Loucy (cell line): ENCODE measurements at regions not wholly inside any gene's neighbourhood (a gene's known extent, or its start where the extent isn't known, plus 50 kb on each side); places are given as distances from the start of the nearest gene placed in this dataset.

ENCODE experiments used
- H2AFZ ChIP-seq: fragments of 200-600 bp; sonication (generic); 2 replicates; pipeline ENCODE4 v1.6.0; 2016; ENCODE audit warnings: antibody characterized with exemption, mild to moderate bottlenecking, low read length, moderate library complexity
- H3F3A ChIP-seq: fragments of 200-600 bp; 2 replicates; pipeline ENCODE4 v1.6.0; 2016; ENCODE audit warnings: antibody characterized with exemption, low read depth, mild to moderate bottlenecking
- H3K27me3 ChIP-seq: fragments of 200-600 bp; sonication (generic); 2 replicates; pipeline ENCODE4 v1.6.1; 2014; ENCODE audit warnings: low read length, mild to moderate bottlenecking; ENCODE audit not compliant: insufficient read depth, poor library complexity, severe bottlenecking
- H3K36me3 ChIP-seq: fragments of 200-600 bp; sonication (generic); 2 replicates; pipeline ENCODE4 v1.6.1; 2016; ENCODE audit warnings: low read length; ENCODE audit not compliant: insufficient read depth
- H3K4me1 ChIP-seq: fragments of 200-600 bp; sonication (generic); 2 replicates; pipeline ENCODE4 v1.5.1; 2014; ENCODE audit warnings: low read length, mild to moderate bottlenecking; ENCODE audit not compliant: insufficient read depth, poor library complexity, severe bottlenecking
- H3K4me2 ChIP-seq: fragments of 200-600 bp; sonication (generic); 2 replicates; pipeline ENCODE4 v1.6.0; 2014; ENCODE audit warnings: antibody characterized with exemption, low read length, low read depth, mild to moderate bottlenecking; ENCODE audit not compliant: poor library complexity, severe bottlenecking
- H3K4me3 ChIP-seq: fragments of 200-600 bp; sonication (generic); 2 replicates; pipeline ENCODE4 v1.5.1; 2014; ENCODE audit warnings: low read length, mild to moderate bottlenecking, mixed read lengths; ENCODE audit not compliant: poor library complexity, severe bottlenecking
- H3K79me2 ChIP-seq: fragments of 200-600 bp; sonication (generic); 2 replicates; pipeline ENCODE4 v1.6.1; 2014; ENCODE audit warnings: low read length; ENCODE audit not compliant: insufficient read depth
- H3K9ac ChIP-seq: fragments of 200-600 bp; sonication (generic); 2 replicates; pipeline ENCODE4 v1.6.0; 2014; ENCODE audit warnings: mild to moderate bottlenecking, low read depth, low read length, moderate library complexity; ENCODE audit not compliant: poor library complexity, severe bottlenecking
- H3K9me2 ChIP-seq: fragments of 200-600 bp; sonication (generic); replicated peaks from 2 replicates; pipeline ENCODE4 v1.6.1; 2016; ENCODE audit warnings: low read depth, low read length, mixed read lengths
- H3K9me3 ChIP-seq: fragments of 200-600 bp; sonication (generic); 2 replicates; pipeline ENCODE4 v1.6.1; 2014; ENCODE audit warnings: mild to moderate bottlenecking, antibody characterized with exemption, low read length, low read depth; ENCODE audit not compliant: insufficient read depth
- H4K20me1 ChIP-seq: fragments of 200-600 bp; sonication (generic); 2 replicates; pipeline ENCODE4 v1.6.0; 2014; ENCODE audit warnings: antibody characterized with exemption, low read length, mild to moderate bottlenecking; ENCODE audit not compliant: insufficient read depth, poor library complexity, severe bottlenecking
- CTCF ChIP-seq: fragments of 200-600 bp; sonication (generic); conservative IDR thresholded peaks from 2 replicates; pipeline ENCODE4 v1.5.1; 2014; ENCODE audit warnings: mild to moderate bottlenecking, antibody characterized with exemption, low read length
- EZH2phosphoT487 ChIP-seq: fragments of 200-600 bp; IDR thresholded peaks from 2 replicates; pipeline ENCODE4 v1.6.1; 2018; ENCODE audit warnings: antibody characterized with exemption, mild to moderate bottlenecking, moderate library complexity, borderline replicate concordance

GRCh38 chr3:26559227-26559626, 63.3 kb upstream of the LRRC3B start:
- Histone ChIP-seq H3K79me2 (no peaks in the 10 kb centered on the region), H3K9ac (no peak overlapping the region), H3F3A (no peaks in the 10 kb centered on the region), H3K4me1 (no peaks in the 10 kb centered on the region), H3K36me3 (no peaks in the 10 kb centered on the region), H3K27me3 (no peaks in the 10 kb centered on the region), H3K4me3 (no peak overlapping the region), H3K9me3 (no peaks in the 10 kb centered on the region), H3K9me2 (0 out of 2 replicates have a peak, but pooled peaks cover 3% of the 10 kb centered on the region), H4K20me1 (no peaks in the 10 kb centered on the region), H2AFZ (no peak overlapping the region), H3K4me2 (no peak overlapping the region)
- TF ChIP-seq EZH2phosphoT487 (no peak), CTCF (no peak)

- Histone ChIP-seq H3K4me2 (no peak overlapping the region), H3K9ac (no peak overlapping the region), H3K4me3 (no peak overlapping the region), H3F3A (no peaks in the 10 kb centered on the region), H4K20me1 (no peaks in the 10 kb centered on the region), H3K9me2 (0 out of 2 replicates have a peak, but pooled peaks cover 3% of the 10 kb centered on the region), H3K27me3 (no peaks in the 10 kb centered on the region), H3K36me3 (no peaks in the 10 kb centered on the region), H3K79me2 (no peaks in the 10 kb centered on the region), H2AFZ (no peak overlapping the region), H3K9me3 (no peaks in the 10 kb centered on the region), H3K4me1 (no peaks in the 10 kb centered on the region)
- TF ChIP-seq EZH2phosphoT487 (no peak), CTCF (no peak)
Observed at GRCh38 chr3:26560081-26560480, 62.5 kb upstream of the LRRC3B start.

GRCh38 chr3:26562021-26562768, 60.4 kb upstream of the LRRC3B start:
- no peaks in the 10 kb centered on the region for H3K36me3 ChIP-seq
- H3F3A ChIP-seq: no peaks in the 10 kb centered on the region
- H3K9me3 ChIP-seq: no peaks in the 10 kb centered on the region
- H3K4me1 ChIP-seq: no peaks in the 10 kb centered on the region
- no peak overlapping the region for H3K4me2 ChIP-seq
- no peaks in the 10 kb centered on the region for H3K27me3 ChIP-seq
- no peaks in the 10 kb centered on the region for H4K20me1 ChIP-seq
- H3K9ac ChIP-seq: no peak overlapping the region
- 0 out of 2 replicates have a peak, but pooled peaks cover 3% of the 10 kb centered on the region for H3K9me2 ChIP-seq
- H3K79me2 ChIP-seq: no peaks in the 10 kb centered on the region
- H3K4me3 ChIP-seq: no peak overlapping the region
- no peak overlapping the region for H2AFZ ChIP-seq
- TF ChIP-seq CTCF: no peak
- no peak for TF ChIP-seq EZH2phosphoT487
